Fibroblast of skin of left quadriceps (primary cell): ENCODE measurements at regions not wholly inside any gene's neighbourhood (a gene's known extent, or its start where the extent isn't known, plus 50 kb on each side); places are given as distances from the start of the nearest gene placed in this dataset.
"Not testable (repeated sequence)": the region's sequence is repeated elsewhere in the genome, so short reads cannot be mapped to it uniquely, and the experiment has no call there.

Experiments used
- DNase-seq, 2 experiments: peaks; one replicate each; pipeline ENCODE4 v3.0.0-alpha.2; 2013; ENCODE audit warnings: low read depth in 2 of 2

DNA sequence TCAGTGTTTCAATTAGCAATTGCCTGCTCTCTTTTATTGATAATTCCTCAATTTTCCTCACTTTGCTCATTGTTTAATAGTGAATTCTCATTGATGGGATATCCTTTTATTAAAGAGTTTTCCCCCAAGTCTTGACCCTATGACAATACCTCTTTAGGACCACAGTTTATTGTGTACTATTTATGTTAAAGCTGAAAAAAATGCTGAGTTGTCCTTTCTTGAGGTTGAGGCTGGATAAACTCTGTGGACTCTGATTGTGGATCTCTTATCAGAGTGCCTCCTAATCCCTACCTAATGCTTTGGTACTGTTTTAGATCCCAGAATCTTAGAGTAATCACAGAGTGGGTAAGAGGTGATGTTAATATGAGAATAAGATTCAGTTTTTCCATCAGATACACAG is 416.3 kb upstream of the GBE1 start:
- DNase-seq = no peak

DNA sequence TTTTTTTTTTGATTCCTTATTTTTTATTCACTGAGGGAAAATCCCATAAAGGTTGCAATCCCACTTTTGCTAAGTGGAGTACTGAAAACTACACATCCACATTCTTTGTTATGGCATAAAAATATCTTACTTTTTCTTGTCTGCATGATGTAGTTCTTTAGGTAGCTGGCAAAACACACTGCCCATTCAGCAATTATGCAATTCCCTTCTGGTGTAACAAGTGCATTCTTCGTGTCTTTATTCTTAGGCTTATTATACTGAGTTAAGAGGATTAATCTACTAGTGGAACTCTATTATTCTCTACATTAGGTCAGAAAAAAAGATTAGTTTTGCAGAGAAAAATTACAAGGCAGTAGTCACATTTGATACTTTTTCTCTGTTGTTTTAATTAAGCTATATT is 403.8 kb upstream of the GBE1 start:
- DNase-seq = no peak

DNA sequence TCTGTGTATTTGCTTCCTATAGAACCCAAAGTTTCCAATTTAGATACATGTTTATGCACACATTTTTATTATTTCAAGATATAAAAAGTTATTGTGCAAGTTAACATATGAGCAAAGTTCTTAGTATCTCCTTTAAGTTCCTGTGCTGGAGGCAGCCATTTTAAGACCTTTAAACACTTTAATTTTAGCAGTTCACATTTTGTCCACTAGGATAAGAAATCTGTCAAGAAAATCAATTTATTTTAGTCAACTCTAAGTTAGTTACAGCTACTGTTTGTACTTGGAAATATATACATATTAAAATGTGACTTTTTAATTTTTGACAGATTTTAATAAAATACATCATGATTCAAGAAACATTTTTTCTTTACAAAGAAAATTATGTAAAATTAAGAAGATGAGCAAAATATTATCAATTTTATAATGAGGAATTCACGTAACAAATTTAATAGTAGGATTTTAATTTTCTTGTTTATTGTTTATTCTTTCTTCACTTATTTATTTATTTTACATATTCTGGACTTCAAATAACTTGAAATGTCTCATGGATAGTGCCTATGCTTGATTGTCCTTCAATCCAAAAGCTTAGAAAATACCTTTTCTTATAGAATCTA is 402.6 kb upstream of the GBE1 start:
- DNase-seq = no peak

- DNase-seq = peak; percentile 14 to 19
Observed at GRCh38 chr3:82157952-82158351, 396.5 kb upstream of the GBE1 start.

DNA sequence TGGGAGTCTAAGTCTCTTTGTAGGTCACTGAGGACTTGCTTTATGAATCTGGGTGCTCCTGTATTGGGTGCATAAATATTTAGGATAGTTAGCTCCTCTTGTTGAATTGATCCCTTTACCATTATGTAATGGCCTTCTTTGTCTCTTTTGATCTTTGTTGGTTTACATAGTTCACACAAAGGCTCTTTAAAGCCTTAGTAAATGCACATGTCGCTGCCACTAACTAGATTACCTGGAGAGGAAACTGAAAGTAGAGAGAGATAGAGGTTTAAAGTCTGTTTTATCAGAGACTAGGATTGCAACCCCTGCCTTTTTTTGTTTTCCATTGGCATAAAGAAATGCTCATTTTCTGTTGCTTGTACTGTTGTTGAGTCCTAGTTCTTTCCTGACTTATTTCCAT is 392.4 kb upstream of the GBE1 start:
- not testable (repeated sequence) for DNase-seq

DNA sequence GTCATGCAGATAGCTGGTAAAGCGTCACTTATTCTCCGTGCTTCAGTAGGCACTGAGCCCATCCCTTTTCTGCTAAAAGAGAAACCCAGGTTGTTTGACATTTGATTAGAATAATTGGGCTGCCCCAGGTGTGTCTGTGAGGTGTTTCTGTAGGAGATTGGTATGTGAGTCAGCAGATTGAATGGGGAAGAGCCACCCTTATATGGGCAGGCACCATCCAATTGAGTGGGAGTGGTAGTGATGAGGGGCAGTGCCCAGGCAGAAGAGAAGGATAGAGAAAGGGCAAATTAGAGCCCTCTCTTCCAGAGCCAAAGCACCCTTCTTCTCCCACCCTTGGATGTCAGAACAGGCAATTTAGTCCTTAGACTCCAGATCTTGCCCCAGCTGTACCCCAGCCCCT is 384.3 kb upstream of the GBE1 start:
- DNase-seq = no peak

GRCh38 chr3:82144811-82145210 is 383.4 kb upstream of the GBE1 start:
- no peak for DNase-seq

GRCh38 chr3:82143661-82144412 is 382.4 kb upstream of the GBE1 start:
- no peak for DNase-seq

DNA sequence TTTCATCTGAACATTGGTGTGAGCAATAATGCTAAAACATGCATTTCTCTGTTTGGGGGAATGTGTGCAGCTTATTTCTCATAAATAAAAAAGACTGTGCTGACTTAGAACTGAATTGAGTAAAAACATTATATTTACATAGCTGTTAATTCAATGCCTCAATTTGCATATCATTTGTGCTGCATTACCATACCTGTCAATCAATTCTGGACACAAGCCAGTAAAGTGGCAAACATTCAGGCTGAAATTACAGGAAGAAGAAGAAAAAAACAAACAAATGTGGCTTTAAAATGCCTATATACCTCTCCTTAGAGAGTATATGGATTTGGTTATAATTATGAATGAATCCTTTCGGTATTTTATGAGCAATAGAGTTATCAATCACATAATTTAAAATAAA is 380.1 kb upstream of the GBE1 start:
- DNase-seq = no peak

DNA sequence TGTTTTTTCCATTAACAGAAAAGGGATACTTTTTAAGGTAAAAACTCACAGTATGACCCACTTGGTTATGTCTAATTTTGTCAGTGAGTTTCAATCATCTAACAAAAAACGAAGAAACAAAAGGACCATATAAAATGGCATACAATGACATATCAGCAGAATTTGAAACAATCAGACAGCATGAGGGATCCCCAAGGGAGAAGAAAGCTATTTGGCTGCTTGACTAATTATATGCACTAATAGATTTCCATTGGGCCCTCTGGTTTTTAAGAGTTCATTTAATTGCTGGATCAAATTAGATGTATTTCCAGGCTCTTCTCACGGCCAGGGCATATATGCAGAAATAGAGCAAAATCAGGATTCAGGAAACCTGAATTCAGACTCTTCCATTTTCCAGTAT is 376.4 kb upstream of the GBE1 start:
- DNase-seq = no peak

DNA sequence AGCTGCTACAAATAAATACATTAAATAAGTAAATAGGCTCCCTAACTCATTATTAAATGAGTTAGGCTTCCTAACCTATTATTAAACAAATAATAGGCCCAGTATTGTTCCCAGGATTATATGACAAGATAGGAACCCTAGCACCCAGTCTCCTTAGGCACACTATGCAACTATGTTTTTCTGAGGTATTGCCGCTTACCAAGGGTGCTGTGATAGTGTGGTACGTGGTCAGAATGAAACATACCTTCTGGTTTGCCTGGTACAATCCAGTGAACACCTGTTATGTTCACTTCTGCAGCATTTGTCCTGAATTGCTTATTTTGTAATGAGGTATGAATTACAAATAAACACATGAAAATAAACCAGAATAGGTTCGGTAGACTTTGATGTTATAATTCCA is 375.6 kb upstream of the GBE1 start:
- DNase-seq = no peak

GRCh38 chr3:82133070-82133606 is 371.7 kb upstream of the GBE1 start:
- DNase-seq = peak; percentile 31 to 33

DNA sequence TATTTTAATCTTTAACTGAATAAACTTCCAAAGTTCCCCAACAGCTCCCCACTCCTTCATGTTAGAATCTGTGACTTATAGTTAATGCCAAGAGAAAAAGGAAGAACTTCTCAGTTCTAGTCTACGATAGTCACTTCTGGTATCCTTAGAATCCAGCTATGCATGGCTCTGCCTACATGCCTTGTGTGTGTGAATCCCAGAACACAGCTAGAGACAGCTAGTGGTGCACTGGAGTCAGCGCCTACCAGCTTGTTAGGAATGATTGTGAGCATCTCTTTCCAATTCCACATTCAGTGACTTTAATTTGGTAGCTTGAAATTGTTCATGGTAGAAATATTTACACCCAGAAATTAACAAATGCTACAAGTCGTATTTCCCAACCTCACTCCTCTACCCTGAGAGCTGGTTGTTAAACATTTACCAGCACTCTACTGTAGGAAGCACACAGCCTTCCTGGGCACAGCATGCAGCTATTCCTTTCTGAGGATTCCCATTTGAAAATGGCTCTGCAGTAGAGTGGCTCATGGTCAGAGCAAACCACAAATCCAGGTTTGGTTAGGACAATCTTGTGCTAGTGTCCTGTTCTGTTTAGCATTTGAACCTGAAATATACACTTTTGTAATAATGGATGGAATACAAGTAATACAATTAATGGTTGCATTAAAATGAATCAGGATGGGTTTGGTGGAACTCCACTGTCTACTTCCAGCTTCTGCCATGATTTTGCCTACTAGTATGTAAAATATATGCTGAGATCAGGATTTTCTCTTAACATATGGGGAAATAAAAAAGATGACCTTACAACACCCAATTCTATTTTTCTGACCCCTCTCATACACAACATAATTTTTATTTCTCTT is 371.0 kb upstream of the GBE1 start:
- DNase-seq = no peak

- no peak for DNase-seq
Observed at GRCh38 chr3:82130046-82130445, 368.6 kb upstream of the GBE1 start.

DNA sequence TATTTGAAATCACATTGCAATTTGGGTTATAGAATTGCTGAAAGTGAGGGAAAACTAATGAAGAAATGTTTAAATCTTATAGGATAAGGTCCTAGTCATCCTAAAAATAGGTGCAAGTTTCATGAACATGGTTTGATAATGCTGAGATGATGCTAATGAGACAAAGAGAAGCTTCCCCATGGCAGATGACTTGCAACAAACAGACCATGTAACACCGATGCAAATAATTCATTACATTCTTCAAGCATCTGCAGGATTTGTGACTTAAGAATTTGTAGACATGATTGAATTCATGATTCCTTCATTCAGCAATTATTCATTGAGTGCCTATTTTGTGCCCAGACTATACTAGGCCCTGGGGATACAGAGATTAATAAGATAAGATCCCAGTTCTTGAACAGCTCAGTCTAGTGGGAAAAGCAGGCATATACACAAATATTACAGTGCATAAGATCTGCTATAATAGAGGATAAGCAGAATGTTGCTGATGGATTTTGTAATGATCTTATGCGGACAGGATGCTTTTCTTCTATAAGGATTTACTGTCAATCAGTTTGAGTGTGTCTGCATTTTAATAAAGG is 367.9 kb upstream of the GBE1 start:
- no peak for DNase-seq

- DNase-seq = no peak
Observed at GRCh38 chr3:82128271-82128670, 366.8 kb upstream of the GBE1 start.

GRCh38 chr3:82122554-82123345 is 361.3 kb upstream of the GBE1 start:
- no peak for DNase-seq

DNA sequence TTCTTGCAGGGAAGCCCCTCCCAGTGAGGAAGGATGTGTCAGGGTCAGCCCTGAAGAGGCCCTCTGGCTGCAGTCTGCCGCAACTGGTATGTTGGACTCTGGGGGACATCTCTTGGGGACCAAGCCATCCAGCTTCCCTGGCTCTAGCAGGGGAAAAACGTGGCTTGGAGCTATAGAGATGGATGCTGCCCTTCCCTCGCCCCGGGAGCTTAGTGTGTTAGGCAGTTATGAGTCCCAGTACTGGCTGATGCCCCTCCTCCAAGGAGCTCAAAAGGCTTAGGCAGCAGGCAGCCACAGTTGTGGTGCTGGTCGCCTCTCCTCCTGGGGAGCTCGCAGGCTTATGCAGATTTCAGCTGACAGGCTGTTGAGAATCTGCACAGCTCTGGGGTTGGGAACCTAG is 353.1 kb upstream of the GBE1 start:
- no peak for DNase-seq

DNA sequence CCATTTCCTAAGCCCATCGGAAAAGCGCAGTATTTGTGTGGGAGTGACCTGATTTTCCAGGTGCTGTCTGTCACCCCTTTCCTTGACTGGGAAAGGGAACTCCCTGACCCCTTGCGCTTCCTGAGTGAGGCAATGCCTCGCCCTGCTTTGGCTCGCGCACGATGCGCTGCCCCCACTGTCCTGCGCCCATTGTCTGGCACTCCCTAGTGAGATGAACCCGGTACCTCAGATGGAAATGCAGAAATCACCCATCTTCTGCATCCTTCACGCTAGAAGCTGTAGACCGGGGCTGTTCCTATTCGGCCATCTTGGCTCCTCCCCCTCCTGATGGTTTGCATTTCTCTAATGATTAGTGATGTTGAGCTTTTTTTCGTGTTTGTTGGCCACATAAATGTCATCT is 349.3 kb upstream of the GBE1 start:
- DNase-seq = not testable (repeated sequence)

- no peak for DNase-seq
Observed at GRCh38 chr3:82103241-82103640, 341.8 kb upstream of the GBE1 start.

DNA sequence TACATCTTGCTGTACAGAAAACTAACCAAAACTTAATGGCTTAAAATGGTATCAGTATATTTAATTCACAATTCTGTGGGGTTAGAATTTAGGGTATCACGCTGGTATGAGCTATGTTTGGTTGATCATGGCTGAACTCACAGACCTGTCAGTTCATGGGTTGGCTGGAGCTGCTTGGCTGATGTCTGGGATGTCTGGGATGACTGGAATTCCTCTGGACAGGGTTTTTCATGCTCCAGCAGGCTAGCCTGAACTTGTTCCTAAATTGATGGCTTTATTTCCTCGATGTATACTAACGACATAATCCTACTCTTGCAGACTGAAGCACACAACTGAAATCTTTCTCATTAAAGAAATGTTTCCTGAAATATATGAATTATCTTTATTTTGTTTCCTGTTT is 338.9 kb upstream of the GBE1 start:
- peak in 1 of 2 experiments; percentile 6 for DNase-seq
